CD14-positive monocyte (primary cell): ENCODE measurements at regions not wholly inside any gene's neighbourhood (a gene's known extent, or its start where the extent isn't known, plus 50 kb on each side); places are given as distances from the start of the nearest gene placed in this dataset.

ENCODE experiments used
- DNase-seq, 3 donors: peaks; one replicate each; pipeline ENCODE4 v3.0.0-alpha.2; 2011 to 2022
- H2AFZ ChIP-seq: 2 replicates; pipeline ENCODE4 v1.6.0; 2012; ENCODE audit warnings: mild to moderate bottlenecking, low read depth, low read length, inconsistent platforms; ENCODE audit not compliant: insufficient read depth, poor library complexity, severe bottlenecking
- H3K27ac ChIP-seq, 2 donors: 1 replicate in 1 of 2; 2 replicates in 1 of 2; pipeline ENCODE4 v1.5.1; 2012 to 2013; ENCODE audit warnings: low read length in 2 of 2, control low read depth in 1 of 2, inconsistent platforms in 1 of 2, low read depth in 1 of 2, mild to moderate bottlenecking in 1 of 2
- H3K27me3 ChIP-seq, 2 donors: one replicate each; pipeline versions ENCODE4 v1.6.0 to v1.6.1; 2011 to 2013; ENCODE audit warnings: low read length in 2 of 2; ENCODE audit not compliant: control insufficient read depth in 2 of 2, insufficient read depth in 2 of 2
- H3K36me3 ChIP-seq, 2 donors: replicated peaks in 1 of 2; 1 replicate in 1 of 2; 2 replicates in 1 of 2; pipeline versions ENCODE4 v1.5.1 to v1.6.1; 2012 to 2013; ENCODE audit warnings: low read length in 2 of 2, control low read depth in 1 of 2, inconsistent platforms in 1 of 2, mild to moderate bottlenecking in 1 of 2; ENCODE audit not compliant: insufficient read depth in 2 of 2, control insufficient read depth in 1 of 2
- H3K4me1 ChIP-seq, 2 donors: 1 replicate in 1 of 2; 2 replicates in 1 of 2; pipeline versions ENCODE4 v1.5.1 to v1.6.1; 2012 to 2013; ENCODE audit warnings: low read length in 2 of 2, control low read depth in 1 of 2, inconsistent platforms in 1 of 2, mild to moderate bottlenecking in 1 of 2, moderate library complexity in 1 of 2; ENCODE audit not compliant: insufficient read depth in 2 of 2, control insufficient read depth in 1 of 2
- H3K4me2 ChIP-seq: replicated peaks from 2 replicates; pipeline ENCODE3; 2012; ENCODE audit warnings: low read length, moderate library complexity, mild to moderate bottlenecking; ENCODE audit not compliant: poor library complexity, severe bottlenecking; ENCODE audit errors: extremely low read depth
- H3K4me3 ChIP-seq, 3 experiments: fragments of 200-600 bp in 1 of 3; sonication (generic) in 1 of 3; replicated peaks in 1 of 3; 1 replicate in 2 of 3; 2 replicates in 1 of 3; pipeline ENCODE4 v1.5.1; 2011 to 2013; ENCODE audit warnings: low read length in 3 of 3, mild to moderate bottlenecking in 3 of 3, control low read depth in 2 of 3, low read depth in 2 of 3, inconsistent platforms in 1 of 3, moderate library complexity in 1 of 3
- H3K79me2 ChIP-seq: 2 replicates; pipeline ENCODE4 v1.6.0; 2012; ENCODE audit warnings: mild to moderate bottlenecking, control low read depth, inconsistent platforms, low read length, moderate library complexity; ENCODE audit not compliant: insufficient read depth
- H3K9ac ChIP-seq: 2 replicates; pipeline ENCODE4 v1.6.0; 2017; ENCODE audit warnings: low read length, mild to moderate bottlenecking; ENCODE audit not compliant: insufficient read depth, poor library complexity, severe bottlenecking
- H3K9me3 ChIP-seq, 2 donors: replicated peaks in 1 of 2; 1 replicate in 1 of 2; 2 replicates in 1 of 2; pipeline versions ENCODE4 v1.5.1 to v1.6.1; 2012 to 2013; ENCODE audit warnings: low read length in 2 of 2, control low read depth in 1 of 2; ENCODE audit not compliant: control insufficient read depth in 1 of 2, insufficient read depth in 1 of 2
- H4K20me1 ChIP-seq: 2 replicates; pipeline ENCODE4 v1.6.0; 2012; ENCODE audit warnings: mild to moderate bottlenecking, low read length, control low read depth, moderate library complexity; ENCODE audit not compliant: insufficient read depth
- H3K27ac Mint-ChIP-seq, 7 donors: one replicate each; pipeline ENCODE4 v1.8.0; 2020; ENCODE audit warnings: mild to moderate bottlenecking in 7 of 7, mixed read lengths in 7 of 7, moderate library complexity in 6 of 7, inconsistent platforms in 2 of 7
- H3K27me3 Mint-ChIP-seq, 3 donors: one replicate each; pipeline ENCODE4 v1.8.0; 2021 to 2022; ENCODE audit warnings: low read depth in 3 of 3, mild to moderate bottlenecking in 3 of 3, mixed read lengths in 3 of 3, moderate library complexity in 3 of 3, inconsistent platforms in 1 of 3
- H3K36me3 Mint-ChIP-seq, 2 donors: one replicate each; pipeline ENCODE4 v1.8.0; 2020; ENCODE audit warnings: mixed read lengths in 2 of 2, inconsistent platforms in 1 of 2, mild to moderate bottlenecking in 1 of 2
- H3K4me1 Mint-ChIP-seq: one replicate; pipeline ENCODE4 v1.8.0; 2020; ENCODE audit warnings: mild to moderate bottlenecking, mixed read lengths
- H3K4me3 Mint-ChIP-seq, 2 donors: one replicate each; pipeline ENCODE4 v1.8.0; 2020; ENCODE audit warnings: mild to moderate bottlenecking in 2 of 2, mixed read lengths in 2 of 2, moderate library complexity in 1 of 2
- H3K9me3 Mint-ChIP-seq, 7 donors: one replicate each; pipeline ENCODE4 v1.8.0; 2020 to 2022; ENCODE audit warnings: mixed read lengths in 7 of 7, mild to moderate bottlenecking in 6 of 7, moderate library complexity in 6 of 7, inconsistent platforms in 2 of 7
- WGBS: methylation state at CpG from one replicate; pipeline ENCODE4 v1.1.5; 2013; ENCODE audit warnings: missing lambda C conversion rate; ENCODE audit not compliant: insufficient coverage; 5-methylcytosine and 5-hydroxymethylcytosine counted together
- intact Hi-C, 2 donors: fragments of 100-400 bp; cut with micrococcal nuclease; formaldehyde crosslinking; loops; one replicate each; pipeline versions ENCODE4 v1.15.0 to v1.15.1; 2023
- TF ChIP-seq, protein P1 (sequence below): fragments of 200-600 bp; IDR thresholded peaks from one replicate; pipeline ENCODE4 v1.8.0; 2022; ENCODE audit warnings: antibody characterized with exemption, mild to moderate bottlenecking

DNA sequence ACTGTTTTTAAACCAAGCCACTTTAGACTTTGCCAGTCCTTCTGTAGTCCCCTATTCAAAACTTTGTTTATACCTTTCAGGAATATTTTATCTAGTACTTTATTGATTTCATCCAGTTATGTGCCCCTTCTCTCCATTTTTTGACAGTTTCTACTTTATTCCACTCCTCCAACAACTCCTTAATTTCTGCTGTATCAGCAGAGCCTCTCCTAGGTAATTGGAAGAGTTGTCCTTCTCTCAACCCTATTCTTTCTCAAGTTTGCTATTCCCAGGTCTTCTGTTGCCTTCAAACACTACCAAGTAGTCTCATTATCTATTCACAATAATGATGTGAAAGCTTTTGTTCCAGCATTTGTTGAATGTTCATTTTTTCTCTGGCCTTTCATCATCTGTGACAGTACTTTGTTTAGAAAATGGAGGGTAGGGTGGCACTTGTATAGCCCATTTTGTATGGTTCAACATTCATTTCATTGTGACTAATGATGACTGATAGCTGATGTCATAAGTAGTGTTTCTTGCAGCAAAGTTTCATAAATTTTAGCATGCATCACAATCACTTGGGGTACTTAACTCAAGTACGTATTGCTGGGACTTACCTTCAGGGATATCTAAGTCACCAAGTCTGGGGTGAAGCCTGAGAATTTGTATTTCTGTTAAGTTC lies 204.4 kb upstream of the DMRT1 start:
- H3K4me2 ChIP-seq = no peak overlapping the region
- no peaks in the 10 kb centered on the region for H3K79me2 ChIP-seq
- peaks cover 5 to 6% of the 10 kb centered on the region in 2 donors for H3K4me1 ChIP-seq
- H3K36me3 ChIP-seq = no peaks in the 10 kb centered on the region
- H3K36me3 Mint-ChIP-seq = no peaks in the 10 kb centered on the region
- H2AFZ ChIP-seq = no peak overlapping the region
- H4K20me1 ChIP-seq = no peaks in the 10 kb centered on the region
- no peak overlapping the region for H3K4me3 ChIP-seq
- H3K4me1 Mint-ChIP-seq = peaks cover 5% of the 10 kb centered on the region
- TF ChIP-seq, protein P1, sequence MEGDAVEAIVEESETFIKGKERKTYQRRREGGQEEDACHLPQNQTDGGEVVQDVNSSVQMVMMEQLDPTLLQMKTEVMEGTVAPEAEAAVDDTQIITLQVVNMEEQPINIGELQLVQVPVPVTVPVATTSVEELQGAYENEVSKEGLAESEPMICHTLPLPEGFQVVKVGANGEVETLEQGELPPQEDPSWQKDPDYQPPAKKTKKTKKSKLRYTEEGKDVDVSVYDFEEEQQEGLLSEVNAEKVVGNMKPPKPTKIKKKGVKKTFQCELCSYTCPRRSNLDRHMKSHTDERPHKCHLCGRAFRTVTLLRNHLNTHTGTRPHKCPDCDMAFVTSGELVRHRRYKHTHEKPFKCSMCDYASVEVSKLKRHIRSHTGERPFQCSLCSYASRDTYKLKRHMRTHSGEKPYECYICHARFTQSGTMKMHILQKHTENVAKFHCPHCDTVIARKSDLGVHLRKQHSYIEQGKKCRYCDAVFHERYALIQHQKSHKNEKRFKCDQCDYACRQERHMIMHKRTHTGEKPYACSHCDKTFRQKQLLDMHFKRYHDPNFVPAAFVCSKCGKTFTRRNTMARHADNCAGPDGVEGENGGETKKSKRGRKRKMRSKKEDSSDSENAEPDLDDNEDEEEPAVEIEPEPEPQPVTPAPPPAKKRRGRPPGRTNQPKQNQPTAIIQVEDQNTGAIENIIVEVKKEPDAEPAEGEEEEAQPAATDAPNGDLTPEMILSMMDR = no peak
- no peak overlapping the region for H3K9ac ChIP-seq
- H3K27ac ChIP-seq = no peak overlapping the region
- H3K27me3 Mint-ChIP-seq = peaks cover 0 to 5% (median 0%) of the 10 kb centered on the region in 3 donors
- peak in 1 of 3 donors; percentile 23 for DNase-seq
- H3K9me3 Mint-ChIP-seq = peaks cover 3 to 18% (median 12%) of the 10 kb centered on the region in 7 donors
- no peaks in the 10 kb centered on the region for H3K27me3 ChIP-seq
- intact Hi-C loops = no loop called here
- no peak overlapping the region for H3K4me3 Mint-ChIP-seq
- peaks cover 6 to 16% of the 10 kb centered on the region in 2 donors for H3K9me3 ChIP-seq
- WGBS = no CpG with 5 or more reads among the region's 1 CpG
- peak overlapping the region in 1 of 7 donors; percentile 14 for H3K27ac Mint-ChIP-seq

DNA sequence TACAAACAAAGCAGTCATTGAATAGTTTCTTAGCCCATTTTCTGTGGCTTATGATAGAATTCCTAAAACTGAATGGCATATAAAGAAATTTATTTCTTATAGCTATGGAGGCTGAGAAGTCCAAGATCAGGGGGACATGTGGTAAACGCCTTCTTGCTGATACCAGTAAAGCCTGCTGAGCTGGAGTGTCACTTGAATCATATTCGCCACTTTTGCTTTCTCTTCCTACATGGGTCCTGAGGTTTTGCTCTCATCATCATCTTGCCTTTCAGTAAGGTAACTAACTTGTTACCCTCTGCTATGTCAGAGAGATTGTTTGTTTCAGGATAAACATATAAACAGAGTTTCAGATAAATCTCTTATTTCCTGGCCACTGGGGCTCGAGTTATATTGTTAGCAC lies 203.3 kb upstream of the DMRT1 start:
- Histone ChIP-seq H4K20me1 (no peaks in the 10 kb centered on the region), H3K9me3 (peaks cover 6 to 15% of the 10 kb centered on the region in 2 donors), H3K79me2 (no peaks in the 10 kb centered on the region), H3K36me3 (no peaks in the 10 kb centered on the region), H3K4me3 (no peak overlapping the region), H2AFZ (no peak overlapping the region), H3K27ac (no peak overlapping the region), H3K9ac (no peak overlapping the region), H3K27me3 (no peaks in the 10 kb centered on the region), H3K4me1 (peaks cover 9 to 10% of the 10 kb centered on the region in 2 donors), H3K4me2 (no peak overlapping the region)
- H3K9me3 Mint-ChIP-seq = peaks cover 3 to 15% (median 10%) of the 10 kb centered on the region in 7 donors
- H3K27me3 Mint-ChIP-seq = peaks cover 0 to 5% (median 0%) of the 10 kb centered on the region in 3 donors
- peaks cover 8% of the 10 kb centered on the region for H3K4me1 Mint-ChIP-seq
- no peaks in the 10 kb centered on the region for H3K36me3 Mint-ChIP-seq
- intact Hi-C loops = no loop called here
- WGBS = 100% methylated on average over 2 of the region's 3 CpGs
- H3K4me3 Mint-ChIP-seq = no peak overlapping the region
- no peak overlapping the region for H3K27ac Mint-ChIP-seq
- TF ChIP-seq, protein P1 = no peak
- DNase-seq = no peak
